GM12864 (cell line): ENCODE measurements at regions not wholly inside any gene's neighbourhood (a gene's known extent, or its start where the extent isn't known, plus 50 kb on each side); places are given as distances from the start of the nearest gene placed in this dataset.
A peak's percentile ranks its signal among the peaks of the same experiment; 100 is the strongest.

ENCODE experiments used
- DNase-seq: peaks from one replicate; pipeline ENCODE4 v3.0.0-alpha.2; 2011; ENCODE audit warnings: low read depth
- H3K4me3 ChIP-seq: 2 replicates; pipeline ENCODE4 v1.5.1; 2011; ENCODE audit warnings: mild to moderate bottlenecking, low read depth, low read length, control low read depth
- CTCF ChIP-seq: IDR thresholded peaks from 2 replicates; pipeline ENCODE4 v1.5.1; 2011; ENCODE audit warnings: low read depth, mild to moderate bottlenecking, moderate library complexity, low read length, control low read depth, inconsistent platforms; ENCODE audit errors: missing control alignments

DNA sequence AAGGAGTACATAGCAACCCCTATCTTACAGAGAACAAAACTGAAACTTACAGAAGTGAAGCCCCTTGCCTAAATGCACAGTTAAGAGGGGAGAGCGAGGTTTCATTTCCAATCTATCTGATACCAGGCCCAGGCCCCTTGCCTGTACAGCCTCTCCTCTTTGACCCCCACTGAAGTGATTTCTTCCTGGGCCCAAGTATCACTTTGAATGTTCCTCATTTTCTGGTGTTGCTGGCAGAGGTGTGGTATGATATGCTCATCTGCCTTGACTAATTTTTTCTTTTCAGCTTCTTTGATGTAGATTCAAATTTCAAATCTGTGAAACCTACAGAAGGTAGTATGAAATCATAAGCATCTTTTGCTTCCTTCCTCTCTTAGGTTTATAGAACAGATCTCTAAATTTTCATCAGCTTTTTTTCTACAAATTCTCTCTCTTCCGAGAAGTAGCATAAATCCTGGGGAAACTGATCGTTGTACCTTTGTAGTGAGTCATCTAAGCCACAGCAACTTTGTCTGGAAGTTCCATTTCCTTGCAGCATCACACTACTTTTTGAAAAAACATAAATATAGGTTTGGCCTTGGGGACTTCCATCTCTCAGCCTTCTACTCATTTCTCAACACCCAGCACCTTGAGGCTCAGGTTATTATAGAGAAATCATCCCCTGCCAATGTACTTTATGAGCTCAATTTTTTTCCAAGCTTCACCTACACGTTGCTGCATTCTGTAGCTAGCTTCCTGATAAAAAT is 402.4 kb upstream of the PTGER4 start:
- peak; percentile 4 for DNase-seq
- TF ChIP-seq CTCF = no peak
- H3K4me3 ChIP-seq = no peak overlapping the region

DNA sequence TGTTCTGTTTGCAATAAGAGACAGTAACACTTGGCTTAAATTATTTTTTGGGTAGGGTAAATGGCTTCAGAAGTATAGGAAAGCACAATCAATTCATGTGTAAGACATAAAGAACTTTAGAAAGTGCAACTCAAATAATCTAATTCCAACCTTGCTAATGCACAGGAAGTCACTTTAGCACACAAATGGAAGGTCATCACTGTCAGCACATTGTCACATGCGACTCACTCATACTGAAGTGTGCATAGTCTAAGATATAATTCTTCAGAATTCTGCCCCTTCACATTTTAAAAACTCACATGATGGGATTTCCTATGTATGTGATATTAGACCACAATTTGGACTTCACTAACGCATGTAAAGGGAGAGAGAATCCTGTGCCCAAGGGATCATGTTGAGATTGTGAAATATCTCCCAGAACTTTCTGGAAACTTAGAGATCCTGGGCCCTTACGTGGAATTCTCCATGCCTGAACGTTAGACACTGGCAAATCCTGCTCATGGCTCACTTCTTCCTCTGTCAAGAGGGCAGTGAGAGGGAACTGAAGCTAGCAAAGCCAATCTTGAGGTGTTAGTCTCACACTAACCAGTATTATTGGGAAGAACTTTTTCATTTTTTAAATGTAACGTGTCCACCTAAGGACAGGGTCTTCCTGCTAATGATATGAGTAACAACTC is 403.2 kb upstream of the PTGER4 start:
- DNase-seq = no peak
- no peak overlapping the region for H3K4me3 ChIP-seq
- TF ChIP-seq CTCF = no peak

- H3K4me3 ChIP-seq = no peak overlapping the region
- DNase-seq = no peak
- no peak for TF ChIP-seq CTCF
Measured at GRCh38 chr5:40274568-40274967, 405.1 kb upstream of the PTGER4 start.

DNA sequence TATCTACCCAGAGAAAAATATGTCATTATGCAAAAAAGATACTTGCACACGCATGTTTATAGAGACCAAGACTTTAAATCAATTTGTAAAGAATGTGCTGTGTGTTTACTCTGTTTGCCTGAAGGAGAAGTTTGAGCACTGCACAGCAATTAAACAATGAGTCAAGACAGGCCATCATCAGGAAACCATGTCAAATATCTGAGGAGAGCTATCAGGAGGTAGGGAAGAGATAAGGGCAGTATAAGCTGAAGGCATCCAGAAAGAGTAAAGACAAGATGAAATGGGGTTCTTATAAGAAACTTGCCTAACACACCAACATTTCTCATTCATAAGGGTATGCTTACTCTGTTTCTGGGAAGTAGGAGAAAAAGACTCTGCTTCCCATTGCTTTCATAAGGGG is 405.8 kb upstream of the PTGER4 start:
- H3K4me3 ChIP-seq = no peak overlapping the region
- no peak for DNase-seq
- TF ChIP-seq CTCF = no peak

- H3K4me3 ChIP-seq = no peak overlapping the region
- no peak for TF ChIP-seq CTCF
- no peak for DNase-seq
Measured at GRCh38 chr5:40271476-40271875, 408.2 kb upstream of the PTGER4 start.

GRCh38 chr5:40270274-40270845 is 409.4 kb upstream of the PTGER4 start:
- TF ChIP-seq CTCF = no peak
- H3K4me3 ChIP-seq = no peak overlapping the region
- DNase-seq = no peak
